Gastrocnemius medialis (tissue), 4 donors: ENCODE measurements at regions not wholly inside any gene's neighbourhood (a gene's known extent, or its start where the extent isn't known, plus 50 kb on each side); places are given as distances from the start of the nearest gene placed in this dataset.
"Not testable (repeated sequence)": the region's sequence is repeated elsewhere in the genome, so short reads cannot be mapped to it uniquely, and the experiment has no call there.

Source experiments
- POLR2A ChIP-seq, 2 donors: fragments of 450-650 bp; IDR thresholded peaks; one replicate each; pipeline ENCODE4 v1.6.1; 2017; ENCODE audit warnings: antibody characterized with exemption in 2 of 2, mild to moderate bottlenecking in 2 of 2, moderate library complexity in 2 of 2
- TF ChIP-seq, protein P1 (sequence below), 5 experiments: fragments of 450-650 bp in 3 of 5; fragments of 200-600 bp in 2 of 5; sonication (generic) in 2 of 5; IDR thresholded peaks in 4 of 5; conservative IDR thresholded peaks in 1 of 5; 1 replicate in 4 of 5; 2 replicates in 1 of 5; pipeline ENCODE4 v1.5.1; 2016 to 2019; ENCODE audit warnings: antibody characterized with exemption in 5 of 5, mild to moderate bottlenecking in 3 of 5, moderate library complexity in 3 of 5

DNA sequence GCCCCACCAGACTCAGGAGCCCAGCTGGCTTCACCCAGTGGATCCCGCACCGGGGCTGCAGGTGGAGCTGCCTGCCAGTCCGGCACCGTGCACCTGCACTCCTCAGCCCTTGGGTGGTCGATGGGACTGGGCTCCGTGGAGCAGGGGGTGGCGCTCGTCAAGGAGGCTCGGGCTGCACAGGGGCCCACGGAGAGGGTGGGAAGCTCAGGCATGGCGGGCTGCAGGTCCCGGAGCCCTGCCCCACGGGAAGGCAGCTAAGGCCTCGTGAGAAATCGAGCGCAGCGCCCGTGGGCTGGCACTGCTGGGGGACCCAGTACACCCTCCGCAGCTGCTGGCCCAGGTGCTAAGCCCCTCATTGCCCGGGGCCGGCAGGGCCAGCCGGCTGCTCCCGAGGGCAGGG lies 766.1 kb downstream of the RAPGEF2 start:
- TF ChIP-seq, protein P1, sequence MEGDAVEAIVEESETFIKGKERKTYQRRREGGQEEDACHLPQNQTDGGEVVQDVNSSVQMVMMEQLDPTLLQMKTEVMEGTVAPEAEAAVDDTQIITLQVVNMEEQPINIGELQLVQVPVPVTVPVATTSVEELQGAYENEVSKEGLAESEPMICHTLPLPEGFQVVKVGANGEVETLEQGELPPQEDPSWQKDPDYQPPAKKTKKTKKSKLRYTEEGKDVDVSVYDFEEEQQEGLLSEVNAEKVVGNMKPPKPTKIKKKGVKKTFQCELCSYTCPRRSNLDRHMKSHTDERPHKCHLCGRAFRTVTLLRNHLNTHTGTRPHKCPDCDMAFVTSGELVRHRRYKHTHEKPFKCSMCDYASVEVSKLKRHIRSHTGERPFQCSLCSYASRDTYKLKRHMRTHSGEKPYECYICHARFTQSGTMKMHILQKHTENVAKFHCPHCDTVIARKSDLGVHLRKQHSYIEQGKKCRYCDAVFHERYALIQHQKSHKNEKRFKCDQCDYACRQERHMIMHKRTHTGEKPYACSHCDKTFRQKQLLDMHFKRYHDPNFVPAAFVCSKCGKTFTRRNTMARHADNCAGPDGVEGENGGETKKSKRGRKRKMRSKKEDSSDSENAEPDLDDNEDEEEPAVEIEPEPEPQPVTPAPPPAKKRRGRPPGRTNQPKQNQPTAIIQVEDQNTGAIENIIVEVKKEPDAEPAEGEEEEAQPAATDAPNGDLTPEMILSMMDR (IDR thresholded peaks at IDR 0.05 in 4 of 5, conservative IDR thresholded peaks at IDR 0.05 in 1 of 5): not testable (repeated sequence)
- TF ChIP-seq POLR2A (IDR thresholded peaks at IDR 0.05): not testable (repeated sequence)
